KG1 (cell line): ENCODE measurements at regions not wholly inside any gene's neighbourhood (a gene's known extent, or its start where the extent isn't known, plus 50 kb on each side); places are given as distances from the start of the nearest gene placed in this dataset.
"Not testable (repeated sequence)": the region's sequence is repeated elsewhere in the genome, so short reads cannot be mapped to it uniquely, and the experiment has no call there.

ENCODE experiments used
- DNase-seq: peaks from one replicate; lab custom pipeline; 2025; lab: John Stamatoyannopoulos, UW

- no peak for DNase-seq
Measured at GRCh38 chr9:126173929-126174328, 152.7 kb upstream of the MVB12B start.

GRCh38 chr9:126183266-126183665 lies 143.4 kb upstream of the MVB12B start:
- no peak for DNase-seq

- not testable (repeated sequence) for DNase-seq
Measured at GRCh38 chr9:126190994-126191393, 135.6 kb upstream of the MVB12B start.

GRCh38 chr9:126198854-126199253 lies 127.8 kb upstream of the MVB12B start:
- no peak for DNase-seq

GRCh38 chr9:126203313-126203712 lies 123.3 kb upstream of the MVB12B start:
- no peak for DNase-seq

GRCh38 chr9:126204197-126204596 lies 122.4 kb upstream of the MVB12B start:
- no peak for DNase-seq

- DNase-seq = no peak
Measured at GRCh38 chr9:126204708-126205225, 121.9 kb upstream of the MVB12B start.

- no peak for DNase-seq
Measured at GRCh38 chr9:126205265-126205664, 121.4 kb upstream of the MVB12B start.

- no peak for DNase-seq
Measured at GRCh38 chr9:126205845-126206498, 120.7 kb upstream of the MVB12B start.

- DNase-seq = no peak
Measured at GRCh38 chr9:126207256-126207655, 119.4 kb upstream of the MVB12B start.

GRCh38 chr9:126208216-126208758 lies 118.3 kb upstream of the MVB12B start:
- no peak for DNase-seq

- no peak for DNase-seq
Measured at GRCh38 chr9:126211441-126212074, 115.1 kb upstream of the MVB12B start.

- no peak for DNase-seq
Measured at GRCh38 chr9:126215486-126215885, 111.1 kb upstream of the MVB12B start.

- no peak for DNase-seq
Measured at GRCh38 chr9:126216826-126217225, 109.8 kb upstream of the MVB12B start.

- no peak for DNase-seq
Measured at GRCh38 chr9:126217250-126217653, 109.4 kb upstream of the MVB12B start.

- no peak for DNase-seq
Measured at GRCh38 chr9:126217797-126218196, 108.8 kb upstream of the MVB12B start.

- no peak for DNase-seq
Measured at GRCh38 chr9:126218359-126219125, 108.1 kb upstream of the MVB12B start.

GRCh38 chr9:126219166-126219565 lies 107.5 kb upstream of the MVB12B start:
- DNase-seq = no peak

- no peak for DNase-seq
Measured at GRCh38 chr9:126219648-126220063, 107.0 kb upstream of the MVB12B start.

- no peak for DNase-seq
Measured at GRCh38 chr9:126221480-126221879, 105.1 kb upstream of the MVB12B start.

GRCh38 chr9:126222363-126222834 lies 104.2 kb upstream of the MVB12B start:
- DNase-seq = no peak

GRCh38 chr9:126222835-126223431 lies 103.7 kb upstream of the MVB12B start:
- no peak for DNase-seq
